Fibroblast of mammary gland (primary cell): ENCODE measurements at regions not wholly inside any gene's neighbourhood (a gene's known extent, or its start where the extent isn't known, plus 50 kb on each side); places are given as distances from the start of the nearest gene placed in this dataset.

Source experiments
- DNase-seq: peaks from one replicate; pipeline ENCODE4 v3.0.0-alpha.2; 2010; ENCODE audit warnings: low read depth
- H3K4me3 ChIP-seq: 2 replicates; pipeline ENCODE4 v1.5.1; 2011; ENCODE audit warnings: low read depth, mild to moderate bottlenecking, low read length, moderate library complexity; ENCODE audit not compliant: control insufficient read depth
- CTCF ChIP-seq: conservative IDR thresholded peaks from 2 replicates; pipeline ENCODE4 v1.5.1; 2011; ENCODE audit warnings: low read depth, low read length, inconsistent platforms; ENCODE audit not compliant: control insufficient read depth, insufficient read depth

- TF ChIP-seq CTCF: no peak
- no peak for DNase-seq
- no peak overlapping the region for H3K4me3 ChIP-seq
Observed at GRCh38 chr1:113253590-113253989, 136.7 kb upstream of the MAGI3 start.

- no peak for TF ChIP-seq CTCF
- DNase-seq: no peak
- H3K4me3 ChIP-seq: no peak overlapping the region
Observed at GRCh38 chr1:113255038-113255719, 135.1 kb upstream of the MAGI3 start.

GRCh38 chr1:113255720-113256347 is 134.5 kb upstream of the MAGI3 start:
- no peak for DNase-seq
- H3K4me3 ChIP-seq: no peak overlapping the region
- no peak for TF ChIP-seq CTCF

GRCh38 chr1:113256348-113256729 is 134.0 kb upstream of the MAGI3 start:
- no peak overlapping the region for H3K4me3 ChIP-seq
- no peak for TF ChIP-seq CTCF
- DNase-seq: no peak

- DNase-seq: no peak
- no peak overlapping the region for H3K4me3 ChIP-seq
- no peak for TF ChIP-seq CTCF
Observed at GRCh38 chr1:113259988-113260387, 130.3 kb upstream of the MAGI3 start.

GRCh38 chr1:113265196-113265595 is 125.1 kb upstream of the MAGI3 start:
- no peak overlapping the region for H3K4me3 ChIP-seq
- no peak for TF ChIP-seq CTCF
- no peak for DNase-seq

GRCh38 chr1:113266788-113267187 is 123.5 kb upstream of the MAGI3 start:
- no peak for TF ChIP-seq CTCF
- H3K4me3 ChIP-seq: no peak overlapping the region
- DNase-seq: no peak
